Lower leg skin (tissue), 4 donors: ENCODE measurements at regions not wholly inside any gene's neighbourhood (a gene's known extent, or its start where the extent isn't known, plus 50 kb on each side); places are given as distances from the start of the nearest gene placed in this dataset.
A peak's percentile ranks its signal among the peaks of the same experiment; 100 is the strongest.

Source experiments
- DNase-seq, 2 donors: peaks; one replicate each; pipeline ENCODE4 v3.0.0-alpha.2; 2019; ENCODE audit warnings: low spot score in 2 of 2
- H3K4me3 ChIP-seq: fragments of 200-600 bp; sonication (generic); 2 replicates; pipeline ENCODE4 v1.5.1; 2017; ENCODE audit warnings: mild to moderate bottlenecking, low read depth; ENCODE audit not compliant: poor library complexity, severe bottlenecking
- CTCF ChIP-seq, 3 donors: fragments of 450-650 bp; IDR thresholded peaks; one replicate each; pipeline ENCODE4 v1.5.1; 2016; ENCODE audit warnings: antibody characterized with exemption in 3 of 3, mild to moderate bottlenecking in 3 of 3, moderate library complexity in 2 of 3
- POLR2A ChIP-seq, 2 donors: fragments of 450-650 bp; IDR thresholded peaks; one replicate each; pipeline ENCODE4 v1.6.1; 2016 to 2017; ENCODE audit warnings: antibody characterized with exemption in 2 of 2, mild to moderate bottlenecking in 1 of 2, moderate library complexity in 1 of 2
- WGBS, 2 donors: methylation state at CpG; one replicate each; pipeline ENCODE4 v1.1.5; 2018; 5-methylcytosine and 5-hydroxymethylcytosine counted together
- intact Hi-C: fragments of 100-400 bp; cut with DNase I; formaldehyde crosslinking; loops from one replicate; pipeline ENCODE4 v1.15.0; 2023; ENCODE audit warnings: low total_unique reads

DNA sequence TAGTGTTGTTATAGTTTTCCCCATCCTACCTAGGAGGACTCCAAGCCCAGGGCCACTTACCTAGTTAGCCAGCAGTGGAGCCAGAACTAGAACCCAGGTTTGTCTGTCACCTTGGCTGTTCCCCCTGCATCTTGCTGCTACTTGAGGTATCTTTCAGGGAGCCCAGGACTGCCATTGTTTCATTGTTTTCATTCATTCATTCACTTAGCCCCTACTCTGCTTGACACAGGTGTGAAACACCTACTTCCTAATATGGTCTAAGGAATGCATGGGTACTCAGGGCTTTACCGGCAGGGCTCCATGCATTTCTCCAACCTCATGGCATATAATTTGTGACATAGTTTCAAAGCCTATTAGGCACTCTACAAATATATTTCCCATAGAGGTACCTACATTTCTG, 266.6 kb upstream of the TPM1 start:
- 71 to 88% methylated on average over 1 of the region's 1 CpG for WGBS, 2 donors
- H3K4me3 ChIP-seq, result no peak overlapping the region
- TF ChIP-seq CTCF (IDR thresholded peaks at IDR 0.05) (no peak), POLR2A (IDR thresholded peaks at IDR 0.05) (no peak)
- intact Hi-C loops, result no loop called here
- DNase-seq, result no peak

DNA sequence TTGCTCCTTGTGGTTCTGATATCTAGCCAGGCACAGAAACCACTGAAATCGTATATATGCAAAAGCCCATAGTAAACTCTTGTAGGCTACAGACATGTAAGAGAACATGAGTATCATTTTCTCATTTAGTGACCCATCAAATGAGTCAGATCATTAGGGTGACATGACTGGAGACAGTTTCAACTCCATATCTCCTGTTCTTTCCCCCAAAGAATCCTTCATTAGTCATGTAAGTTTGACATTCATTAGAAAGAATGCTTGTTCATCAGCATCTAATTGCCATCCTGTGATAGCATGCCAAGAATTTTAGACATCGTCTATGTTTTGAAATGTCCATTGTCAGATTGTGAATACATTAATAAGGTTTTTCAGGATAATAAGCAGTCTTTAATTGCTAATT, 264.9 kb upstream of the TPM1 start:
- no peak overlapping the region for H3K4me3 ChIP-seq
- TF ChIP-seq POLR2A (IDR thresholded peaks at IDR 0.05), result no peak
- intact Hi-C loops, result no loop called here
- no peak for DNase-seq
- 62 to 73% methylated on average over 2 of the region's 2 CpGs for WGBS, 2 donors

DNA sequence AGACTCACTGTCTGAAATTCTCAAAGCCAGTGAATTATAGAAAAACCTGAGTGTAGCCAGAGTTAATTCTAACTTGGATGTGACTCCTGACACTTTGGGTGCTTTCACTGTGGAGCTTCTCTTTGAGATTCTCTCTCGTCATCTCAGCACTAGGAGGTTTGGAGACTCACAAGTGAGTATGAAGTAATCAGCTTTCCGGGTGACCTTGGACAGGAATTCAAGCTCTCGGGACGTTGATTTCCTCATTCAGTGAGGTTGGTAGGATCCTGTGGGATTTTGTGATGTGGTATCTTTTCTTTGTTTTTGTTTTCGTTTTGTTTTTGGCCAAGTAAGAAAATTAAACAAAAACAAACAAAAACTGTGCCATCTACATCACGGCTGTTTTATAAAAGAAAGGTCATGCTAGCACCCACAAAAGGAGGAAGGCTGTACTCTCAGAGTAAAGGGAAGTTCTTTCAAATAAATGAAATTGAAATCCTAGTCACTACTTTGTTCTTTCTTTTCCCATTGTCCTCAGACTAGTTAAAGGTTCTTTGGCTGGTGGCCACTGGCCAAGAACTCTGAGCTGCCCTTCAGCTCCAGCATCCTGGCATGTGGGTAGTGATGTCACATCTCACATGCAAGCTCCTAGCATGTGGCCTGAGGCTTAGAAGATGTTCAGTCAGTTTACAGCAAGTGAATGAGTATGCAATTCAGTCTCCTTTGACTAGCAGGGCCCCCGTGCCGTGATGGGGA, 263.3 kb upstream of the TPM1 start:
- intact Hi-C loops, result no loop called here

GRCh38 chr15:62779899-62780298, 262.6 kb upstream of the TPM1 start:
- intact Hi-C loops, result loop anchor here (10.0 kb wide), 1 partner anchor 315 kb away; no protein-coding TSS in a partner anchor
- 92 to 96% methylated on average over 3 of the region's 3 CpGs for WGBS, 2 donors
- TF ChIP-seq POLR2A (IDR thresholded peaks at IDR 0.05), result no peak
- no peak for TF ChIP-seq CTCF (IDR thresholded peaks at IDR 0.05)
- no peak for DNase-seq
- no peak overlapping the region for H3K4me3 ChIP-seq

More for the DNA sequence above, 263.3 kb upstream of the TPM1 start:
- no peak for DNase-seq
- H3K4me3 ChIP-seq, result no peak overlapping the region
- WGBS, 2 donors, result 67 to 83% methylated on average over 8 of the region's 8 CpGs
- no peak for TF ChIP-seq CTCF (IDR thresholded peaks at IDR 0.05)
- no peak for TF ChIP-seq POLR2A (IDR thresholded peaks at IDR 0.05)

- H3K4me3 ChIP-seq, result no peak overlapping the region
- WGBS, 2 donors, result 64 to 75% methylated on average over 5 of the region's 5 CpGs
- TF ChIP-seq CTCF (IDR thresholded peaks at IDR 0.05), result no peak
- no peak for TF ChIP-seq POLR2A (IDR thresholded peaks at IDR 0.05)
- no peak for DNase-seq
- intact Hi-C loops, result loop anchor here (10.0 kb wide), 1 partner anchor 314 kb away; no protein-coding TSS in a partner anchor
Observed at GRCh38 chr15:62781081-62781497, 261.5 kb upstream of the TPM1 start.

DNA sequence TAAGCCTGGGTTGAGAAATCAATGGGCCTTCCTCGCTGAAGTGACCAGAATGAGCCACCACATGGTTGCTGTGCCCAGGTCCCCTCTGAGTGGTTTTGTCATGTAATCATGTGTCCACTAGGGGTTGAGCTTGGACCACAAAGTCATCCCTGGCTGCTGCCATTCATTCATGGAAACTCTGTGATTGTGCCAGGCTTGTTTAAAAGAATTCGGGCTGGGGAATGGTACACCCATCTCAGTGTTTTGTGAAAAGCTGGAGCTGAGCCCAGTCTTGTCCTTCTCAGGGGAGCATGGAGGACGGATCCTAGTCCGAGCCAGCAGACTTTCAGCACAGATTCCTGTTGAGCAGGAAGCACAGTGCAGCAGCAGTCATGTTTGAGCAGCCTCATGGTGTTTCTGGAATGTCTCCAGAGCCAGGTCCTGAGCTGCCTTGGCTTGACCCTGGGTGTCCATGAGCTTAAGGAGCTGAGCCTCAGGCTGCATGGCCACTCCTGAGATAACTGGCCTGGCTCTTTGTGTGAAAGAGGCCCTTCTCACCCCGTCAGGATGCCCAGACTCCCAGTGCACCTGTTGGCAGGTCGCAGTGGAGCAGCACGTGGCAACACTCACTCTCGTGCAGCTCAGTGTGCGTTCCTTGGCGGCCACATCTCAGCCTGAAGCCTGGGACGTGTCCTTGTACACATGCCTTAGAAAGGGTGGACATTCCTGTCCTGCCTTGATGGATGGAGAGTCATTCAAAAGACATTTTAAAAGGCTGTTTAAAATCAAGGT, 260.3 kb upstream of the TPM1 start:
- no peak overlapping the region for H3K4me3 ChIP-seq
- intact Hi-C loops, result loop anchor here (10.0 kb wide), 1 partner anchor 313 kb away; no protein-coding TSS in a partner anchor
- WGBS, 2 donors, result 37 to 41% methylated on average over 11 of the region's 11 CpGs
- no peak for TF ChIP-seq POLR2A (IDR thresholded peaks at IDR 0.05)
- TF ChIP-seq CTCF (IDR thresholded peaks at IDR 0.05), result no peak
- DNase-seq, result peak in 1 of 2 donors; percentile 59
